Occipital lobe (tissue), 1 donor: ENCODE measurements at regions not wholly inside any gene's neighbourhood (a gene's known extent, or its start where the extent isn't known, plus 50 kb on each side); places are given as distances from the start of the nearest gene placed in this dataset.
"Not testable (repeated sequence)": the region's sequence is repeated elsewhere in the genome, so short reads cannot be mapped to it uniquely, and the experiment has no call there.

Source experiments
- DNase-seq: peaks from one replicate; lab custom pipeline; 2025; lab: John Stamatoyannopoulos, UW

DNA sequence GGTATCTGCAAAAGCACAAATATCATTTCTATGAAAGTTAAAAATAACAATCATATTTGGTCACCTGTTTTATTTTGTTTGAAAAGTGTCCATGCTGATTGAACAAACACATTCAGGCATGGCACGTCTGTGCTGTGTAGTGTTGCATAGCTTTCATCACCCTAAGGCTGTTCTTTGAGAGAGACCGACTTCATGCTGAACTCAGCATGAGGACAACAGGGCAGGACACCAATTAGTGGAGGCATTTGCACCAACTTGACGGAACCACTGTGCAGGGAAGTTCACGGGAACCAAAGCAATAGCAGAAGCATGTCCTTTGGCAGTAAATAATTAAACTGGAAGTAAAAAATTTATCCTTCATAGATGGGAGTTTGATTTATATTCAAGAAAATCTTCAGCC lies 158.4 kb upstream of the SLC7A11 start:
- no peak for DNase-seq

DNA sequence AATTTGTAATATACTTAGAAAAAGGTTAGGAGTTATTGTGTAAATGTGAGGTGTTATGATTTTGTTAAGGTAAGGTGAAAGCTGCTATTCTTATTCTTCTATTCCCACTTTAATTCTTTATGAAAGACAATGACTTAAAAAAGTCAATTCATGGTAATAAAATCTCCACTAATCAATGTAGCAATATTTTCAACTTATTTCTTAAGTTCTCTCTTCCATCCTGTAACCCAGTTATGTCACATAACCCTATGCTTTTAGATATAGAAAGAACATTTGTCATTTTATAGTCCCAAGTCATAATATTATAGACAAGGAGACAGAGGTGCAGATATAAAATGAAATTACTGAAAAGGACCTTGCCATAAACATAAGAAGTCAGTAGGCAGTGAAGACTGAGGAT lies 157.9 kb upstream of the SLC7A11 start:
- DNase-seq = no peak

DNA sequence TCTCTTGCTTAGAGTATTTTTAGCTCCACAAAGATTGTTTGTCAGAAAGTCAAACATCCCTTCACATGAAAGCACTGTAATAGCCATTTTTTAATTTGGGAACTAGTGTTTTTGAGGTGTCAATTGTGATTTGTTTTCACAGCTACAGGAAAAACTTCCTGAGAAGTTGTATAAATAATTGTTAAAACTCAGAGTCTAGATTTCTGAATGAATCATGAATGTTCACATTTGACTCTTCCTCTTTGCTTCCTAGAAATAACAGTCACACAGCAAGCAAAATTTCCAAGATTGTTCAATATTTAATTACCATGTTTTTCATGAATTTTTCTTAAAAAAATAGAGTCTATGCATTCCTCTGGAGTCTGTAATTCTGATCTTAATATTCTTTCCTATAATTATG lies 156.9 kb upstream of the SLC7A11 start:
- DNase-seq = no peak

DNA sequence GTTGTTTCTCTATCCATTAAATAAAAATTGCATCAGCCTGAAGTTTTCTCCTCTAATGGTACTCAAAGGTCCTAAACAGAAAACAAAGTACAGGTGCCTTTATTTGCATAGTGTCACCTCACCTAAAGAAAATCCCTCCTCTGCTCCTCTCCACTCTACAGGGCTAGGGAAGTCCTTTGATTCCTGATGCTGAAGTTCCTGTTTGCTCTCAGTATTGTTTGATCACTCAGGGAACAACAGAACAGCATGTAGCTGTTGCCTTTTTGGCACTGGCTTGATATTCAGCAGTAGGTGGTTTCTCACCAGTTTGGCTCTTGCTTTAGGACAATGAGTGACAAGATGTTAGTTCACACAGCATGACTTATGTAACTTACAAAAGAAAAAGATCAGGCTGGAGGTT lies 156.2 kb upstream of the SLC7A11 start:
- DNase-seq = no peak

DNA sequence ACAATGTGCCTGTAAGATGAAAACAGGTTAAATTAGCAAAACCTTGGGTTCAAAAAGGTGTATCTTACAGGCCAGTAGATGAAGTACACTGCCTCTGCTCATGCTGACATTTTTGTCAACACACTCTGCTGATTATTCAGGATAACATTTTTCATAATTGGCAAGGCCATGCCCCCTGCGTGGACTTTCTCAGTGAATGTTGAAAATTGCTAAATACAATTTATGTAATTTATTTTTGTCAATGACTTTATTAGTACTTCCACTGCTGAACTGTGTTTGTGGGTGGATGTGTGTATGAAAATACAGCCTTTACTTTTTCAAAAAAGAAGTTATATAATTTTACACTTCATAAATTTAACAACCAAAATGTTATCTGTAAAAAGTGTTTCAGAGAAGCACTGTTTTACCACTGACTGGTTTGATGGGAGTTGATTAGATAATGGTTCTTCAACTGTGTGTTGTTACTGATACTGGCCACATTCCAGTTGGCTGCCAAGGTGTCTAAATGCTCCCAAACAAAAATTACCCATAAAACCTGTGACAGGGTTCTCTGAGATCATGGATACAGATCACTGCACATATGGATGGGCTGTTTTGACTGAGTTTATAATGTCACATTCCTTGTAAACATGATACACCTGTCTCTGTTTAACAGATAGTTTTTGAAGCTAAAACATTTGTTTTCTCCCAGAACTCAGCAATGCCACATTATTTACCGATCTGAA lies 151.9 kb upstream of the SLC7A11 start:
- DNase-seq = no peak

DNA sequence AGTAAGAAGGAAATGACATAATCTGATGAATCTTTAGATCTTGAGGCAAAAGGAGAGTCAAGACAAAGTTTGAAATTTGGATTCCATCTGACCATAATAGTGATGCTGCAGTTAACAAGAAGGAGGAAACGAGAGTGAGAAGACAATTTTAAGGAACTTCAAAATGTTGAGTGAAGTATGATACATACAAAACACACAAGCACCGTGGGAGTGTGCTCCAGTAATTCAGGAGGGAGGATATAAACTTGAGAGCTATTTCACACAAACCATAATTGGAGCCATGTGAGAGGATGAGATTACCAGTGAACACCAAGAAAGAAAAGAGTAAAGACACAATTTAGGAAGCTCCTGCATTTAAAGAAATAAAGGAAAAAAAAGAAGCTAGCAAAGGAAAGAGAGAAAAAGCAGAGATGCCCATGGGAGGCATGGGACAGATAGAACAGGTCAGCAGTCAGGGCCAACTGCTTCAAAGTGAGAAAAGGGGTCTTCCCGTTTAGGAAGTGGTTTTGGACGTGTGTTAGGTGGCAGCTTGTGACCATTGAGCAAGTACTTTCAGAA lies 150.7 kb upstream of the SLC7A11 start:
- no peak for DNase-seq

DNA sequence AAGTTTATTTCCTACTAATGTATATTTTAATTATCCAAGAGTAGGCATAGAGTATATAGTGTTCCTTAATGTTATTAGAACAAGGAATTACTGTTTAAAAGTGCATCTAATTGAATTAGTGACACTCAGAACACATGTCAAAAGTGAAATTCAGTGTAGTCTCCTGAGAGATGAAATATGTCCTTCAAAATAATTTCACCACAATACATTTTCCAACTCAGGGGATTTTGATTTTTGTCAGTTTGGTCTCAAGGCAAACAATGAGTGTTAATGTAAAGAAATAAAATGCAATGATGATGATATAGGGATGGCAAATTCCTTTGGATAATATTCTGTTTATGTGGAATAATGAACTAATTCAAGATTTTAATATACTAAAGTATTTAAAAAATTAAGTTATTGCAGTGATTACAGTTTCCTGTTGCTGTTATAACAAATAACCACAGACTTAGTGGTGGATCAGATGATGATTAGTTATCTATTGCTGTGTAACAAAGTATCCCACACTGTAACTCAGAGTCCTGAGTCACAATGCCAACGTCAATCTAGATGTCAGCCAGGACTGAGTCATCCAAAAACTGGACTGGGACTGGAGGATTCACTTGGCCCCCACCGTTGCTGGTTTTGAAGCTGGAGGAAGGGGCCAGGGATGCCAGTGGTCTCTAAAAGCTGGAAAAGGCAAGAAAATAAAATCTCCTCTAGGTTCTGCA lies 148.0 kb upstream of the SLC7A11 start:
- no peak for DNase-seq

DNA sequence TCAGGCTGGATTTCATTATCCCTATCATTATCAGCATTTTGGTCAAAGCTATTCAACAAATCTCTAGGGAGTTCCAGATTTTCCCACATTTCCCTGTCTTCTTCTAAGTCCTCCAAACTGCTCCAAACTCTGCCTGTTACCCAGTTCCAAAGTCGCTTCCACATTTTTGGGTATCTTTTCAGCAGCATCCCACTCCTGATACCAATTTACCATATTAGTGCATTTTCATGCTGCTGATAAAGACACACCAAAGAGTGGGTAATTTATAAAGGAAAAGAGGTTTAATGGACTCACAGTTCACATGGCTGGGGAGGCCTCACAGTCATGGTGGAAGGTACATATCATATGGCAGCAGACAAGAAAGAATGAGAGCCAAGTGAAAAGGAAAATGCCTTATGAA lies 132.8 kb upstream of the SLC7A11 start:
- DNase-seq = no peak

DNA sequence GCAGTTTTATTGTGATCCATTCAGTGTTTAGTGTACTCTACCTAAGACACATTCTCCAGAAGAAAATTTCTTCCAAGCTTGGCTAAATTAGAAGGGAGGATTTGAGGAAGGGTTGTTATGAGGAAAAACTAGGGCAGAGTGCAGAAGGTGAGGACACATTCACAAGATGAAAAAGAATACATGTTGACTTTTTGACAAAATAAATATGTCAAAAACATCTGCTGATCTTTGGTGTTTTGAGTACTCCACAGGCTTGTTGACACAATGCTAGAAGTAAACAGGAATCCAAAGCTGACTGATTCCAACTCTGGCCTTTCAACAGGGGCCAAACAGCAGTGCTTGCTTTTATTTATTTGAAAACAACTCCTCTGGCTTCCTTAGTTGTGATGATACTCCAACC lies 125.8 kb upstream of the SLC7A11 start:
- no peak for DNase-seq

DNA sequence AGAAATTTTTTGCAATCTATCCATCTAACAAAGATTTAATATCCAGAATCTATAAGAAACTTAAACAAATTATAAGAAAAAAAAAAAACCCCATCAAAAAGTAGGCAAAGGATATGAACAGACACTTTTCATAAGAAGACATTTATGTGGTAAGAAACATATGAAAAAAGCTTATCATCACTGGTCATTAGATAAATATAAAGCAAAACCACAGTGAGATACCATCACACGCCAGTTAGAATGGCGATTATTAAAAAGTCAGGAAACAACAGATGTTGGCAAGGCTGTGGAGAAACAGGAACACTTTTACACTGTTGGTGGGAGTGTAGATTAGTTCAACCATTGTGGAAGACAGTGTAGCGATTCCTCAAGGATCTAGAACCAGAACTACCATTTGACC lies 110.3 kb upstream of the SLC7A11 start:
- not testable (repeated sequence) for DNase-seq

DNA sequence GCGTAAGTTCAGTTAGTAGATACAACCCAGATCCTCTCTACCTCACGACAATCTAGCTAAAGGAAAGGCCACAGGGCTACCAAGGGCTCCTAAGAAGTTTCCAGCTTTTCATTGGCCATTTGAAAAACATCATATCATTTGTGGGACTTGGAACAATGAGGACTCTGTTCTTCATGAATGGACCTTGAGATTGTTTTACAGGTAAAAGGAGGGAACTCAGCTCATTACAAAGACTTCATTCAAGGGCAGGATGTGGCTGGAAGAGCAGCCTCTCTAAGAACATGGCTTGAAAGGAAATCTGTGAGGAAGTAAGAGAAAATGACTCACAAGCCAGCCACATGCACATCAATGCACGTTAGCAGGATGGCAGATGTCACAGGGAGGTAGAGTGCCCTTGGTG lies 105.9 kb upstream of the SLC7A11 start:
- DNase-seq = no peak

DNA sequence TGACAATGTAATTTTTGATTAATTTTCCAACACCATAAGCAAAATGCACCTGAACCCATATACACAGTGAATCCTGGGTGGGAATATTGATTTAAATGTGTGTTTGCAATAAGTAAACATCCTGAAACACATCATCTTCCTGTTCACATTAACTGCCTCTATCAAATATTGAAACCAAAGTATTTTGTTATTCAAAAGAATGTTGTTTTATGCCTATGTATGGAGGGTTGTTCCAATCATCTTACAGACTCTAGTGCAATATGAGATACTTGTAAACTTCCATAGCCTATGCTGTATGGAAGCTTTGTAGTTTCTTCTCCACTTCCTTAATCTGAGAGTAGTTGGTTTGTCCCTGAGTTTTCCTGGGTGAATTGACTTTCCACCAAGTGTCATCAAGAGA lies 105.4 kb upstream of the SLC7A11 start:
- DNase-seq = no peak

DNA sequence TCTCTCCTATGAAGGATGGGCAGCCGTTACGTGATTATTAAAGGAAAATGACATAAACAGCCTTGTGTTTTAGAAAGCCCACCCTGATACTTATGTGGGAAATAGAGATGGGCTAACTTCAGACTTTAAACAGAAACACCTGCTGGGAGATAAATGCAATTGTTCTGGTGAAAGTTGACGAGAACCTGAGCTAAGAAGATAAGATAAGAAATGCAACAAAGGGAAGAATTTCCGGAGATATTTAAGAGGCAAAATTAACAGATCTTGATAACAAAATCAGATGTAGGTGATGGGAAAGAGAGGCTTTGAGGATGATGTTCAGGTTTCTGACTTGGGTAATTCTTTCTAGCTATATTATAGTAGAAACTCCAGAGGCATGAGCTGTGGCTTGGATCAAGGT lies 102.7 kb upstream of the SLC7A11 start:
- no peak for DNase-seq

DNA sequence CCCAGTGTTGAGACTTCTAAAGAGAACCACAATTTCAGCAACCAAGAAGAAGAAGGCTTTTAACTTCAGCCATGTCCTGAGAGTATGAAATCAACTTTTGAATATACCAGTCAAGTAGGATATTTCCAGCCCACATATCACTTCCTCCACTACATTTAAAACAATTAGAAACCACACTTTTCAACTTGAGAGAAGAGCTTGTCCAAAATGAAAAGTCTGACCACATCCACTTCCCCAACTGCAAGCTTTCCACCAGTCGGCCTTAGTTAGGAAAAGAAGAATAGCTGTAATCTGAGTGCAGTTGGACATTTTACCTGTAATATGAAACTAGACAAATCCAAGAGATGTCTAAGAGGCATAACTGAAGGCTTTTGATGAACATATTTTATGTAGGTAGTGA lies 101.9 kb upstream of the SLC7A11 start:
- DNase-seq = no peak

DNA sequence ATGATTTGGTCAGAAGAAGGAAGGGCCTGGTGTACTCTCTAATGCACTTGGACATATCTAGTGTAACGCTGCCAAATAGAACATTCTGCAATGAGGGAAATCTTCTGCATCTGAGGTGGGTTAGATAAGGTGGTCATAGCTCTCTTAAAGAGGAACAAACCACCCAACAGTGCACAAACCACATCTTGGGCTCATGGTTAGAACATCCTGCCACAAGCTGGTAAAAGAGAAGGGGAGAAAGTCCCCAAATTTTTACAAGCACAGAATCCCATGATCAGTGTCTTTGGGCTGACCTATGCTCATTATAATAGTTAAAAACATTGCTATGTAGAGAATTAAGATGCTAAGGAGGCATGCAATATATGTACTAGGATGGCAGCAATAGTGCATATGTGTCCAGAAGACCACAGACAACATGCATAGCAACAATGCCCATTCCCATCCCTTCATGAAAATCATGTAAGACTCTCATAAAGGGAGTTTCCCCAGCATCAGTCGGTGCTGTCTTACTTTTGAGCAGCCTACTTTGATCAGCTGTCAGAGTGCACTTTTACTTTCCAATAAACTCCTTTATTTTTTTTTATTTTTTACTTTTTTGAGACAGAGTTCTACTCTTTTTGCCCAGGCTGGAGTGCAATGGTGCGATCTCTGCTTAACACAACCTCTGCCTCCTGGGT lies 99.7 kb upstream of the SLC7A11 start:
- DNase-seq = no peak

DNA sequence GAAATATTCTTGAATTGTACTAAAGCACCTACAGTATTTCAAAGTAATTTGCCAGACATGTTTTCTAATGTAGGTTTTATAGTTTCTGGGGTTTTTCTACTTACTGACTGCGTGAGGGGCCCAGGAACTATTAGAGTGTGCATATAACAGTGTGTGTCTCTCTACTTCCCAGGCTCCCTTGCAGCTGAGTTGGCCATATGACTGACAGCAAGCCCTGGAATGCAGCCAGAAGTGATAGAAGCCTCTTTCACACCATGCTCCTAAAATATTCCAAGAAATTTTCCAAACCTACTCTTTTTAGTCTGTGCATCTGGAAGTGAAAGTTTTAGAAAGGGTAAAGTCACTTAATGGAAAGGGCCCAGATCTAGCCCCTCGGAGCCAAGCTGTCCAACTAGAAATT lies 96.7 kb upstream of the SLC7A11 start:
- DNase-seq = no peak

DNA sequence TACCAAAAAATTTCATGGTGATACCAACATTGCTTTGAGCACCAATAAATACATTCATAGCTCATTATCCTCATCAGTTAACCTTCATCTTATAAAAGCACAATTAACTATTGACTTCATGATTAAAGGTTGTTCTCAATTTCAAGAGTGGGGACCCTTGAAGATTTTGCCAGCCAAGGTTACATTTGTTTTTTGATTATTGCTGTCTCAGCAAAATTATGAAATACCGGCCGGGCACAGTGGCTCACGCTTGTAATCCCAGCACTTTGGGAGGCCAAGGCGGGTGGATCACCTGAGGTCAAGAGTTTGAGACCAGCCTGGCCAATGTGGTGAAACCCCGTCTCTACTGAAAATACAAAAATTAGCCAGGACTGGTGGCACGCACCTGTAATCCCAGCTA lies 96.1 kb upstream of the SLC7A11 start:
- DNase-seq = not testable (repeated sequence)

DNA sequence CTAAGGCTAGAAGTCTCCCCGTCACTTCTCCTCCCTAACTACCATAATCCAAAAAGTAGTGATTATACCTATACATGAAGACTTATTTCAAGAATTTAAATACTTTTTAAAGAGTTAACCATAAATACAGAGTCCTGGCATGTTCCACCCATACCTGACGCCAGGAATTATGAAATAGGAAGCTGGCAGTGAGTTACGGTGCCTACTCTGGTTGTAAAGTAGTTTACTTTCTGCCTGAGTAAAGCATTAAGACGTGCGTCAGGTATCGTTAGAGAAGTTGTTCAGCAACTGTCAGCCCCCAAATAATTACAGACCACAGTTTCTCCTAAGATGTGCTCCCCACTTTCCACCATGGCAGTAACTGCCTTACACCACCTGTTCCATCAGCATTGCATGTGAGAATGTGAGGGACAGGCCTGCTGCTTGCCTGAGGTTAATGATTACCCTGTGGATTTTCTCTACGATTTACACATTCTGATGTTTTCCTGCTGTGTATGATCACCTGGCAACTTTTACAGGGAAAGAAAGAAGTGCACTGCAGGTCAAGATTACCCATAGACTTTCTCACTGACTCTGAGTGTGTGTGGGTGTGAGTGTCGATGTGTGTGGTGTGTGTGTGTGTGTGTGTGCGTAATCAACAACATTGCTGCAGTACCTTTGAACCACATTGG lies 92.3 kb upstream of the SLC7A11 start:
- DNase-seq = no peak

DNA sequence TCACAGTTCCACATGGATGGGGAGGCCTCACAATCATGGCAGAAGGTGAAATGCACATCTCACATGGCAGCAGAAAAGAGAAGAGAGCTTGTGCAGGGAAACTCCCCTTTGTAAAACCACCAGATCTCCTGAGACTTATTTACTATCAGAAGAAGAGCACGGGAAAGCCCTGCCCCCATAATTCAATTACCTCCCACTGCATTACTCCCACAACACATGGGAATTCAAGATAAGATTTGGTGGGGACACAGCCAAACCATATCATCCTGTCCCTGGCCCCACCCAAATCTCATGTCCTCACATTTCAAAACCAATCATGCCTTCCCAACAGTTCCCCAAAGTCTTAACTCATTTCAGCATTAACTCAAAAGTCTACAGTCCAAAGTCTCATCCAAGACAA lies 90.3 kb upstream of the SLC7A11 start:
- not testable (repeated sequence) for DNase-seq

DNA sequence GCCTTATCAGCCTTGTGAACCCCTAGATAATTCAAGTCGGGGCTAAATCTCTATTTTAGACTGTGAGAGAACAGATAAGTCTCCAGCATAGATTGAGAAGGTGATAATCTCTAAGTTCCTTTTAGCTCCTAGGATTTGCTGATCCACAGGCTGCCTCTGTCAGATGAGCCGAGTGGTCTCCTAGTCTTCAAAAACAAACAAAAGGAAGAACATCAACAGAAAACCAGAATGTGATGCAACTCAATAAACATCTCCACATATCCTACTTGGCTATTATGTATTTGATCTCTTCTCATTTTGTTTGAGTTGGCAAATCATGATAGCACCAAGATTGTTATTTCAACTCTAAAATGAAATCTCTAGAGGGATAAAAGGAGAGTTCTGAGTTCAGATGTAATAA lies 88.4 kb upstream of the SLC7A11 start:
- DNase-seq = no peak

DNA sequence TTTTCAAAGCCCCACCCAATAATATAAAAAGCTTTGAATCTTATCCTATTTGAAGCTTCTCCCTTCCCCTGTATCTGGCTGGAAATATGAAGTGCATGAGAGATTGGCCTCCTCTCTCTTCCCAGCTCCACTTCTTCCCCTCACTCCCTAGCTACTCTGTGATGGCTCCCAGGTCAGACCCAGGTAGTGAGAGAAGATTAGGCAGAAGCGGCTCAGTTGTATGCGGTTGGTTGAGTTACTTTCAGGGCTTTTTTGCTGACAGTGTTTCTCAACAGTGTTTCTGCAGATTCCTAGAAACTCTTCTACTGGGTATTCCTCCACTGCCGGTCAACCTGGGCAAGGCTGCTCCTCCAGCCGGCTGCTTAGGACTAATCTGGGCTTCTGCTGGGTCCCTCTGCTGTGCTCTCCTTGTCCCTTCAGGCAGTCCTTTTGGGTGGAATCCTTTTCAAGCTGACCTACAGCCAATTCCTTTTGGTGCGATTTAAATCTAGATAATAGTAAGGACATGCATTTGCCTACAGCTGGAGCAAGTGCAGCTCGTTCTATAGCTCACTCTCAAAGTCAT lies 87.4 kb upstream of the SLC7A11 start:
- DNase-seq = no peak

DNA sequence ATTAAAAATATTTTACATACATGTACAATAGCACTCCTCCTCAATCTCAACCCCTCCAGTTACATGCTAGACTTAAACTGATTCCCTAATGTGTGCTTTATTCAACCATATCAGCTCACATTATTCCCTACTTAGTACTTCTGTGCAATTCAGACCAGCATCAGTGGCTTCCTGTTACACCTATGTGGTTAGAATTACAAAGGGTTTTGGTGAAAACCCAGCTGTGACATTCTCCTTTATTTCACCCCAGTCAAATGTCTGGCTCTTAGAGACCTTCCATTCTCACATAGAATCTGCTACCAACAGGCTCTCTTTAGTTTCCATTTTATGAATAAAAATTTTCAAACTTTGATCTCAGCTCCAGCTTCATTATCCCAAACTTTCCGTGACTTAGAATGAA lies 85.2 kb upstream of the SLC7A11 start:
- no peak for DNase-seq
